GM18858 (cell line): ENCODE measurements at regions not wholly inside any gene's neighbourhood (a gene's known extent, or its start where the extent isn't known, plus 50 kb on each side); places are given as distances from the start of the nearest gene placed in this dataset.
"Not testable (repeated sequence)": the region's sequence is repeated elsewhere in the genome, so short reads cannot be mapped to it uniquely, and the experiment has no call there.

Source experiments
- ATAC-seq: cut with Tn5 transposase; IDR thresholded peaks from one replicate; pipeline ENCODE4 v1.9.1; 2021; ENCODE audit not compliant: unreplicated experiment

GRCh38 chr14:22390195-22390594 lies 198.8 kb downstream of the DAD1 start:
- no peak for ATAC-seq

GRCh38 chr14:22388669-22389595 lies 200.1 kb downstream of the DAD1 start:
- no peak for ATAC-seq

- no peak for ATAC-seq
These were observed 201.2 kb downstream of the DAD1 start for GRCh38 chr14:22387776-22388241.

GRCh38 chr14:22386924-22387775 lies 201.9 kb downstream of the DAD1 start:
- no peak for ATAC-seq

- no peak for ATAC-seq
These were observed 204.0 kb downstream of the DAD1 start for GRCh38 chr14:22384974-22385526.

GRCh38 chr14:22384167-22384549 lies 204.9 kb downstream of the DAD1 start:
- ATAC-seq = no peak

- peak; percentile 34 for ATAC-seq
These were observed 205.4 kb downstream of the DAD1 start for GRCh38 chr14:22383515-22384166.

- ATAC-seq = no peak
These were observed 206.1 kb downstream of the DAD1 start for GRCh38 chr14:22382955-22383354.

- no peak for ATAC-seq
These were observed 206.6 kb downstream of the DAD1 start for GRCh38 chr14:22382395-22382794.

GRCh38 chr14:22381766-22382165 lies 207.3 kb downstream of the DAD1 start:
- ATAC-seq = no peak

GRCh38 chr14:22381408-22381760 lies 207.6 kb downstream of the DAD1 start:
- ATAC-seq = no peak

- no peak for ATAC-seq
These were observed 208.2 kb downstream of the DAD1 start for GRCh38 chr14:22380571-22381407.

GRCh38 chr14:22379727-22380126 lies 209.3 kb downstream of the DAD1 start:
- no peak for ATAC-seq

- ATAC-seq = no peak
These were observed 210.8 kb downstream of the DAD1 start for GRCh38 chr14:22378181-22378580.

GRCh38 chr14:22375321-22375930 lies 213.6 kb downstream of the DAD1 start:
- ATAC-seq = no peak

- no peak for ATAC-seq
These were observed 218.8 kb downstream of the DAD1 start for GRCh38 chr14:22370084-22370847.

GRCh38 chr14:22358726-22359125 lies 230.3 kb downstream of the DAD1 start:
- no peak for ATAC-seq

GRCh38 chr14:22349281-22349680 lies 239.7 kb downstream of the DAD1 start:
- not testable (repeated sequence) for ATAC-seq

- ATAC-seq = no peak
These were observed 244.4 kb downstream of the DAD1 start for GRCh38 chr14:22344673-22345072.
